Neural cell (in vitro differentiated cells): ENCODE measurements at regions not wholly inside any gene's neighbourhood (a gene's known extent, or its start where the extent isn't known, plus 50 kb on each side); places are given as distances from the start of the nearest gene placed in this dataset.

ENCODE experiments used
- H2AFZ ChIP-seq: fragments of 200-600, 300-800 bp; sonication (generic), shearing (Covaris generic); 2 replicates; pipeline ENCODE4 v1.6.0; 2014; ENCODE audit warnings: low read depth, mild to moderate bottlenecking, antibody characterized with exemption, low read length, moderate library complexity
- H3F3A ChIP-seq: fragments of 200-600 bp; shearing (Covaris generic); 2 replicates; pipeline ENCODE4 v1.6.1; 2016; ENCODE audit warnings: mild to moderate bottlenecking, moderate library complexity, mixed read lengths, antibody characterized with exemption, low read length; ENCODE audit not compliant: insufficient read depth, poor library complexity, severe bottlenecking
- H3K27ac ChIP-seq: fragments of 200-600, 300-800 bp; sonication (generic), shearing (Covaris generic); 2 replicates; pipeline ENCODE4 v1.5.1; 2014; ENCODE audit warnings: mild to moderate bottlenecking, low read length, moderate library complexity
- H3K27me3 ChIP-seq: fragments of 300-800, 200-600 bp; sonication (generic), shearing (Covaris generic); 2 replicates; pipeline ENCODE4 v1.6.0; 2014; ENCODE audit warnings: mild to moderate bottlenecking, low read depth, low read length, moderate library complexity; ENCODE audit not compliant: insufficient read depth
- H3K36me3 ChIP-seq: fragments of 300-800, 200-600 bp; sonication (generic), shearing (Covaris generic); 2 replicates; pipeline ENCODE4 v1.5.1; 2014; ENCODE audit warnings: mild to moderate bottlenecking, antibody characterized with exemption, low read length, moderate library complexity; ENCODE audit not compliant: insufficient read depth
- H3K4me2 ChIP-seq: fragments of 300-800, 200-600 bp; sonication (generic), shearing (Covaris generic); 2 replicates; pipeline ENCODE4 v1.6.0; 2014; ENCODE audit warnings: mild to moderate bottlenecking, low read length
- H3K4me3 ChIP-seq: fragments of 300-800, 200-600 bp; sonication (generic), shearing (Covaris generic); 2 replicates; pipeline ENCODE4 v1.5.1; 2014; ENCODE audit warnings: mild to moderate bottlenecking, low read length, moderate library complexity
- H3K79me2 ChIP-seq: fragments of 200-600 bp; shearing (Covaris generic); replicated peaks from 2 replicates; pipeline ENCODE4 v1.6.0; 2014; ENCODE audit warnings: mild to moderate bottlenecking, low read length, moderate library complexity; ENCODE audit not compliant: insufficient read depth
- H3K9ac ChIP-seq: fragments of 300-800, 200-600 bp; sonication (generic), shearing (Covaris generic); 2 replicates; pipeline ENCODE4 v1.6.1; 2016; ENCODE audit warnings: mild to moderate bottlenecking, low read length, mixed read lengths
- H3K9me2 ChIP-seq: fragments of 200-600 bp; shearing (Covaris generic); 2 replicates; pipeline ENCODE4 v1.6.1; 2016; ENCODE audit warnings: mild to moderate bottlenecking, low read length, mixed read lengths; ENCODE audit not compliant: insufficient read depth
- H3K9me3 ChIP-seq: fragments of 200-600, 300-800 bp; sonication (generic), shearing (Covaris generic); 2 replicates; pipeline ENCODE4 v1.6.1; 2016; ENCODE audit warnings: mild to moderate bottlenecking, mixed run types, low read length, moderate library complexity, mixed read lengths
- H4K20me1 ChIP-seq: fragments of 200-600 bp; shearing (Covaris generic); 2 replicates; pipeline ENCODE4 v1.6.1; 2016; ENCODE audit warnings: mild to moderate bottlenecking, mixed run types; ENCODE audit not compliant: insufficient read depth
- EP300 ChIP-seq: fragments of 450-650 bp; conservative IDR thresholded peaks from 2 replicates; pipeline ENCODE4 v1.6.1; 2014; ENCODE audit warnings: antibody characterized with exemption, mild to moderate bottlenecking, moderate library complexity; ENCODE audit not compliant: poor library complexity, severe bottlenecking
- EZH2 ChIP-seq: fragments of 200-600, 300-800 bp; shearing (Covaris generic), sonication (generic); IDR thresholded peaks from 2 replicates; pipeline ENCODE4 v1.6.1; 2014; ENCODE audit warnings: antibody characterized with exemption, low read length, borderline replicate concordance, mild to moderate bottlenecking; ENCODE audit not compliant: insufficient read depth, poor library complexity, severe bottlenecking
- MXI1 ChIP-seq: fragments of 450-650 bp; conservative IDR thresholded peaks from 2 replicates; pipeline ENCODE4 v1.6.1; 2014; ENCODE audit warnings: antibody characterized with exemption, mild to moderate bottlenecking; ENCODE audit not compliant: poor library complexity, severe bottlenecking
- POLR2AphosphoS5 ChIP-seq: IDR thresholded peaks from 2 replicates; pipeline ENCODE4 v1.6.1; 2012
- RAD21 ChIP-seq: fragments of 450-650 bp; conservative IDR thresholded peaks from 2 replicates; pipeline ENCODE4 v1.6.1; 2014; ENCODE audit warnings: antibody characterized with exemption, mild to moderate bottlenecking, moderate library complexity
- SMC3 ChIP-seq: fragments of 450-650 bp; conservative IDR thresholded peaks from 2 replicates; pipeline ENCODE4 v1.6.1; 2014; ENCODE audit warnings: antibody characterized with exemption, mild to moderate bottlenecking, moderate library complexity; ENCODE audit not compliant: poor library complexity
- TAF1 ChIP-seq: IDR thresholded peaks from 2 replicates; pipeline ENCODE4 v1.6.1; 2012; ENCODE audit warnings: low read depth
- TF ChIP-seq, protein P1 (sequence below): fragments of 450-650 bp; IDR thresholded peaks from 2 replicates; pipeline ENCODE4 v1.5.1; 2014; ENCODE audit warnings: antibody characterized with exemption, mild to moderate bottlenecking, moderate library complexity; ENCODE audit not compliant: poor library complexity, severe bottlenecking
- TF ChIP-seq, protein P2 (sequence below): IDR thresholded peaks from 2 replicates; pipeline ENCODE4 v1.6.1; 2012; ENCODE audit warnings: borderline replicate concordance

DNA sequence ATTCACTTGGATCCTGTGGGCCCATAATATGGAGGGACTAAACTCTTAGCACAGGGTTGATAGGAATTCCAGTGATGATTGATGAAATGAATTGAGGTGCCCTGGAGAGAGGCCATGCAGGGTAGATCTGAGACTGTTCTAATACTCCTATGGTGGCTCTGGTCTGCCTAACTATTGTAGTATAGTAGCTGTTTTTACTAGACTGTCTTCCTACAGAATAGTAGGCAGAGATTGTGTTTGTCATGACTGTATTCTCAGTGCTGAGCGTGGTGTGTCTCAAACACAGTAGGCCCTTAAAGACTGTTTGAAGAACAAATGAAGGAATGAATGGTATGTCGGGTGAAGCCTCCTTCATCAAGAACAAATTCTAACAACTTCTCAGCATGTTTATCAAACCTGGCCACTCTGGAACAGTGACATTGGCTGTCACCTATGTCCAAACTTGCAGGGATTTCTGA lies 107.0 kb upstream of the SESN3 start:
- Histone ChIP-seq H3K9ac (no peak overlapping the region), H3F3A (no peaks in the 10 kb centered on the region), H2AFZ (no peak overlapping the region), H3K9me2 (no peaks in the 10 kb centered on the region), H4K20me1 (no peaks in the 10 kb centered on the region), H3K79me2 (no peaks in the 10 kb centered on the region), H3K4me2 (no peak overlapping the region), H3K36me3 (no peaks in the 10 kb centered on the region), H3K9me3 (no peaks in the 10 kb centered on the region), H3K4me3 (no peak overlapping the region), H3K27me3 (no peaks in the 10 kb centered on the region), H3K27ac (no peak overlapping the region)
- no peak for TF ChIP-seq EZH2
- TF ChIP-seq, protein P1, sequence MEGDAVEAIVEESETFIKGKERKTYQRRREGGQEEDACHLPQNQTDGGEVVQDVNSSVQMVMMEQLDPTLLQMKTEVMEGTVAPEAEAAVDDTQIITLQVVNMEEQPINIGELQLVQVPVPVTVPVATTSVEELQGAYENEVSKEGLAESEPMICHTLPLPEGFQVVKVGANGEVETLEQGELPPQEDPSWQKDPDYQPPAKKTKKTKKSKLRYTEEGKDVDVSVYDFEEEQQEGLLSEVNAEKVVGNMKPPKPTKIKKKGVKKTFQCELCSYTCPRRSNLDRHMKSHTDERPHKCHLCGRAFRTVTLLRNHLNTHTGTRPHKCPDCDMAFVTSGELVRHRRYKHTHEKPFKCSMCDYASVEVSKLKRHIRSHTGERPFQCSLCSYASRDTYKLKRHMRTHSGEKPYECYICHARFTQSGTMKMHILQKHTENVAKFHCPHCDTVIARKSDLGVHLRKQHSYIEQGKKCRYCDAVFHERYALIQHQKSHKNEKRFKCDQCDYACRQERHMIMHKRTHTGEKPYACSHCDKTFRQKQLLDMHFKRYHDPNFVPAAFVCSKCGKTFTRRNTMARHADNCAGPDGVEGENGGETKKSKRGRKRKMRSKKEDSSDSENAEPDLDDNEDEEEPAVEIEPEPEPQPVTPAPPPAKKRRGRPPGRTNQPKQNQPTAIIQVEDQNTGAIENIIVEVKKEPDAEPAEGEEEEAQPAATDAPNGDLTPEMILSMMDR: no peak
- TF ChIP-seq EP300: no peak
- no peak for TF ChIP-seq TAF1
- no peak for TF ChIP-seq POLR2AphosphoS5
- TF ChIP-seq, protein P2, sequence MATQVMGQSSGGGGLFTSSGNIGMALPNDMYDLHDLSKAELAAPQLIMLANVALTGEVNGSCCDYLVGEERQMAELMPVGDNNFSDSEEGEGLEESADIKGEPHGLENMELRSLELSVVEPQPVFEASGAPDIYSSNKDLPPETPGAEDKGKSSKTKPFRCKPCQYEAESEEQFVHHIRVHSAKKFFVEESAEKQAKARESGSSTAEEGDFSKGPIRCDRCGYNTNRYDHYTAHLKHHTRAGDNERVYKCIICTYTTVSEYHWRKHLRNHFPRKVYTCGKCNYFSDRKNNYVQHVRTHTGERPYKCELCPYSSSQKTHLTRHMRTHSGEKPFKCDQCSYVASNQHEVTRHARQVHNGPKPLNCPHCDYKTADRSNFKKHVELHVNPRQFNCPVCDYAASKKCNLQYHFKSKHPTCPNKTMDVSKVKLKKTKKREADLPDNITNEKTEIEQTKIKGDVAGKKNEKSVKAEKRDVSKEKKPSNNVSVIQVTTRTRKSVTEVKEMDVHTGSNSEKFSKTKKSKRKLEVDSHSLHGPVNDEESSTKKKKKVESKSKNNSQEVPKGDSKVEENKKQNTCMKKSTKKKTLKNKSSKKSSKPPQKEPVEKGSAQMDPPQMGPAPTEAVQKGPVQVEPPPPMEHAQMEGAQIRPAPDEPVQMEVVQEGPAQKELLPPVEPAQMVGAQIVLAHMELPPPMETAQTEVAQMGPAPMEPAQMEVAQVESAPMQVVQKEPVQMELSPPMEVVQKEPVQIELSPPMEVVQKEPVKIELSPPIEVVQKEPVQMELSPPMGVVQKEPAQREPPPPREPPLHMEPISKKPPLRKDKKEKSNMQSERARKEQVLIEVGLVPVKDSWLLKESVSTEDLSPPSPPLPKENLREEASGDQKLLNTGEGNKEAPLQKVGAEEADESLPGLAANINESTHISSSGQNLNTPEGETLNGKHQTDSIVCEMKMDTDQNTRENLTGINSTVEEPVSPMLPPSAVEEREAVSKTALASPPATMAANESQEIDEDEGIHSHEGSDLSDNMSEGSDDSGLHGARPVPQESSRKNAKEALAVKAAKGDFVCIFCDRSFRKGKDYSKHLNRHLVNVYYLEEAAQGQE: no peak
- no peak for TF ChIP-seq SMC3
- no peak for TF ChIP-seq MXI1
- no peak for TF ChIP-seq RAD21

DNA sequence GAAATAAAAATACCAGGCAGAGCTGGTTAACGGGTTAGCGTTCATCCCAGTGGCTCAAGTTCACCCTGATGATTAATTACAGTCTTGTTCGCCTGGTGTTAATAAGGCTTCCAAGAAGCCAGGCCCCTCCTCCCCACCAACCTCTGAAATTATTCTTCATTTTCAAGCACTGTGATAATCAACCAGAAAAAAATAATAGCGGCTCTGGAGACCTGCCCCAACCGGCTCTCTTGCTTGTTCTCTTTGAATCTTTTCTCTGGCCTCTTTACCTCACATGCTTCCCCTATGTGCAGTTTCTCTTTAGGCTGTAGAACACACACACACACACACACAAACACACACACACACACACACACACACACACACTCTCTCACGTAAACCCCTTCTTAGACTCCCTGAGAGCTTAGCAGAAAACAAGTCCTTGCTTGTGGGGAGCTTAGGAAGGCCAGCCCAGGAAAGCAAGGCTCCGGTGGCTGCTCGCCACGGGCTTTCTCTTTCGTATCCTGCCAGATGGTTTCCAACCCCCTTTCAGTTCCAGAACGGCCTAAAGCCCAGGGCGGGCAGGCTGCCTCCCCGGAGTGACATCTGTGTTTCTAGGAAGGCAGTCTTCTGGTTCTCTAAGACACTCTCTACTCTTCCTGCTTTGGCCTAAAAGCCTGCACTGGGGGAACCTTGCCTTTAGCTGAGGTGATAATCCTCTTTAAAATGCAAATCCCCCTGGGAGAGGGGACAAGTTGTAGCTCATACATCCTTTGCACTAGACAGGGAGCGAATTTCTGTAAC lies 106.4 kb upstream of the SESN3 start:
- no peak overlapping the region for H3K4me2 ChIP-seq

More for the DNA sequence above, 106.4 kb upstream of the SESN3 start:
- H3K9me3 ChIP-seq: no peaks in the 10 kb centered on the region
- H3K27ac ChIP-seq: no peak overlapping the region
- no peaks in the 10 kb centered on the region for H3K27me3 ChIP-seq
- no peaks in the 10 kb centered on the region for H3F3A ChIP-seq
- H3K79me2 ChIP-seq: no peaks in the 10 kb centered on the region
- H3K9me2 ChIP-seq: no peaks in the 10 kb centered on the region
- no peaks in the 10 kb centered on the region for H3K36me3 ChIP-seq
- H2AFZ ChIP-seq: no peak overlapping the region
- TF ChIP-seq SMC3 (no peak), RAD21 (no peak), TAF1 (no peak), EP300 (no peak), MXI1 (no peak)
- TF ChIP-seq, protein P1: no peak
- TF ChIP-seq, protein P2: no peak
- H4K20me1 ChIP-seq: no peaks in the 10 kb centered on the region
- H3K4me3 ChIP-seq: no peak overlapping the region
- no peak overlapping the region for H3K9ac ChIP-seq
